DOHH2 (cell line): ENCODE measurements at regions not wholly inside any gene's neighbourhood (a gene's known extent, or its start where the extent isn't known, plus 50 kb on each side); places are given as distances from the start of the nearest gene placed in this dataset.

Experiments used
- H3F3A ChIP-seq: fragments of 200-600 bp; sonication (generic), shearing (Covaris generic); 2 replicates; pipeline ENCODE4 v1.6.0; 2016; ENCODE audit warnings: antibody characterized with exemption, mild to moderate bottlenecking; ENCODE audit not compliant: control insufficient read depth, insufficient read depth
- H3K27ac ChIP-seq: fragments of 200-600 bp; sonication (generic); 2 replicates; pipeline ENCODE4 v1.5.1; 2014; ENCODE audit warnings: low read depth, mild to moderate bottlenecking, low read length, moderate library complexity
- H3K27me3 ChIP-seq: fragments of 200-600 bp; sonication (generic); 2 replicates; pipeline ENCODE4 v1.6.1; 2014; ENCODE audit warnings: mild to moderate bottlenecking, low read length, mixed read lengths; ENCODE audit not compliant: control insufficient read depth
- H3K36me3 ChIP-seq: fragments of 200-600 bp; sonication (generic); 2 replicates; pipeline ENCODE4 v1.6.1; 2014; ENCODE audit warnings: mild to moderate bottlenecking, low read length, moderate library complexity, mixed read lengths; ENCODE audit not compliant: control insufficient read depth
- H3K4me1 ChIP-seq: fragments of 200-600 bp; sonication (generic); 2 replicates; pipeline ENCODE4 v1.6.1; 2014; ENCODE audit warnings: mild to moderate bottlenecking, low read length, mixed read lengths; ENCODE audit not compliant: control insufficient read depth
- H3K4me2 ChIP-seq: fragments of 200-600 bp; sonication (generic); 2 replicates; pipeline ENCODE4 v1.6.0; 2014; ENCODE audit warnings: mild to moderate bottlenecking, low read length, moderate library complexity
- H3K4me3 ChIP-seq: fragments of 200-600 bp; sonication (generic); 2 replicates; pipeline ENCODE4 v1.5.1; 2014; ENCODE audit warnings: mild to moderate bottlenecking, low read length, mixed read lengths
- H3K79me2 ChIP-seq: fragments of 200-600 bp; sonication (generic); 2 replicates; pipeline ENCODE4 v1.6.1; 2014; ENCODE audit warnings: mild to moderate bottlenecking, low read length, mixed read lengths; ENCODE audit not compliant: control insufficient read depth
- H3K9me2 ChIP-seq: fragments of 200-600 bp; sonication (generic); replicated peaks from 2 replicates; pipeline ENCODE4 v1.6.1; 2014; ENCODE audit warnings: mild to moderate bottlenecking, low read length, mixed read lengths; ENCODE audit not compliant: control insufficient read depth
- H3K9me3 ChIP-seq: fragments of 200-600 bp; sonication (generic); 2 replicates; pipeline ENCODE4 v1.6.1; 2014; ENCODE audit warnings: antibody characterized with exemption, low read length, mixed read lengths; ENCODE audit not compliant: control insufficient read depth, insufficient read depth
- H4K20me1 ChIP-seq: fragments of 200-600 bp; sonication (generic); 2 replicates; pipeline ENCODE4 v1.6.0; 2014; ENCODE audit warnings: low read depth, mild to moderate bottlenecking, antibody characterized with exemption, low read length, moderate library complexity; ENCODE audit not compliant: control insufficient read depth, insufficient read depth
- CTCF ChIP-seq: fragments of 200-600 bp; sonication (generic); IDR thresholded peaks from one replicate; pipeline ENCODE4 v1.5.1; 2014; ENCODE audit warnings: antibody characterized with exemption, mild to moderate bottlenecking, low read depth, low read length; ENCODE audit not compliant: poor library complexity, severe bottlenecking
- EZH2phosphoT487 ChIP-seq: fragments of 200-600 bp; sonication (generic); IDR thresholded peaks from 2 replicates; pipeline ENCODE4 v1.6.1; 2017; ENCODE audit warnings: borderline replicate concordance, mild to moderate bottlenecking, antibody characterized with exemption, low read length, moderate library complexity, mixed read lengths

- Histone ChIP-seq H4K20me1 (no peaks in the 10 kb centered on the region), H3K4me3 (no peak overlapping the region), H3K27ac (no peak overlapping the region), H3K79me2 (no peaks in the 10 kb centered on the region), H3K9me2 (no peaks in the 10 kb centered on the region), H3K27me3 (no peaks in the 10 kb centered on the region), H3K36me3 (no peaks in the 10 kb centered on the region), H3F3A (no peaks in the 10 kb centered on the region), H3K4me2 (no peak overlapping the region), H3K9me3 (no peaks in the 10 kb centered on the region), H3K4me1 (no peaks in the 10 kb centered on the region)
- TF ChIP-seq CTCF: no peak
Measured at GRCh38 chr14:40629144-40629543, 977.5 kb upstream of the LRFN5 start.

- Histone ChIP-seq H3K4me1 (no peaks in the 10 kb centered on the region), H3K4me2 (no peak overlapping the region), H3F3A (no peaks in the 10 kb centered on the region), H3K9me2 (no peaks in the 10 kb centered on the region), H3K9me3 (no peaks in the 10 kb centered on the region), H4K20me1 (no peaks in the 10 kb centered on the region), H3K36me3 (no peaks in the 10 kb centered on the region), H3K79me2 (no peaks in the 10 kb centered on the region), H3K27me3 (no peaks in the 10 kb centered on the region), H3K27ac (no peak overlapping the region), H3K4me3 (no peak overlapping the region)
- TF ChIP-seq CTCF (no peak), EZH2phosphoT487 (no peak)
Measured at GRCh38 chr14:40623643-40624042, 983.0 kb upstream of the LRFN5 start.

- Histone ChIP-seq H3K79me2 (no peaks in the 10 kb centered on the region), H3K9me3 (no peaks in the 10 kb centered on the region), H3K4me1 (no peaks in the 10 kb centered on the region), H3K36me3 (no peaks in the 10 kb centered on the region), H4K20me1 (no peaks in the 10 kb centered on the region), H3K4me2 (no peak overlapping the region), H3K27ac (no peak overlapping the region), H3K4me3 (no peak overlapping the region), H3K9me2 (no peaks in the 10 kb centered on the region), H3K27me3 (no peaks in the 10 kb centered on the region), H3F3A (no peaks in the 10 kb centered on the region)
- TF ChIP-seq EZH2phosphoT487: no peak
- TF ChIP-seq CTCF: no peak
Measured at GRCh38 chr14:40618225-40618898, 988.3 kb upstream of the LRFN5 start.
